Fibroblast of lung (primary cell): ENCODE measurements at regions not wholly inside any gene's neighbourhood (a gene's known extent, or its start where the extent isn't known, plus 50 kb on each side); places are given as distances from the start of the nearest gene placed in this dataset.

Experiments
- CTCF ChIP-seq, 2 donors: IDR thresholded peaks in 1 of 2; conservative IDR thresholded peaks in 1 of 2; 1 replicate in 1 of 2; 2 replicates in 1 of 2; pipeline ENCODE4 v1.5.1; 2011 to 2012; ENCODE audit warnings: low read length in 2 of 2, control low read depth in 1 of 2, inconsistent platforms in 1 of 2, low read depth in 1 of 2, mild to moderate bottlenecking in 1 of 2
- EZH2 ChIP-seq: IDR thresholded peaks from 2 replicates; pipeline ENCODE4 v1.5.1; 2012; ENCODE audit warnings: low read length, control low read depth, mild to moderate bottlenecking; ENCODE audit errors: missing control alignments

- TF ChIP-seq CTCF (conservative IDR thresholded peaks at IDR 0.05 in 1 of 2, IDR thresholded peaks at IDR 0.05 in 1 of 2; ENCODE audit: low read depth in 1 of 2, low read length in 2 of 2) (no peak), EZH2 (no peak)
Observed at GRCh38 chr10:64408391-64409183, 887.4 kb downstream of the REEP3 start.
